ENCODE measurements at regions not wholly inside any gene's neighbourhood (a gene's known extent, or its start where the extent isn't known, plus 50 kb on each side); places are given as distances from the start of the nearest gene placed in this dataset.
A peak's percentile ranks its signal among the peaks of the same experiment; 100 is the strongest.

GRCh38 chr9:79955300-79955699 lies 383.5 kb downstream of the TLE4 start:
- TF ChIP-seq, protein P1, sequence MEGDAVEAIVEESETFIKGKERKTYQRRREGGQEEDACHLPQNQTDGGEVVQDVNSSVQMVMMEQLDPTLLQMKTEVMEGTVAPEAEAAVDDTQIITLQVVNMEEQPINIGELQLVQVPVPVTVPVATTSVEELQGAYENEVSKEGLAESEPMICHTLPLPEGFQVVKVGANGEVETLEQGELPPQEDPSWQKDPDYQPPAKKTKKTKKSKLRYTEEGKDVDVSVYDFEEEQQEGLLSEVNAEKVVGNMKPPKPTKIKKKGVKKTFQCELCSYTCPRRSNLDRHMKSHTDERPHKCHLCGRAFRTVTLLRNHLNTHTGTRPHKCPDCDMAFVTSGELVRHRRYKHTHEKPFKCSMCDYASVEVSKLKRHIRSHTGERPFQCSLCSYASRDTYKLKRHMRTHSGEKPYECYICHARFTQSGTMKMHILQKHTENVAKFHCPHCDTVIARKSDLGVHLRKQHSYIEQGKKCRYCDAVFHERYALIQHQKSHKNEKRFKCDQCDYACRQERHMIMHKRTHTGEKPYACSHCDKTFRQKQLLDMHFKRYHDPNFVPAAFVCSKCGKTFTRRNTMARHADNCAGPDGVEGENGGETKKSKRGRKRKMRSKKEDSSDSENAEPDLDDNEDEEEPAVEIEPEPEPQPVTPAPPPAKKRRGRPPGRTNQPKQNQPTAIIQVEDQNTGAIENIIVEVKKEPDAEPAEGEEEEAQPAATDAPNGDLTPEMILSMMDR (IDR thresholded peaks at IDR 0.05; ENCODE audit: borderline replicate concordance, control extremely low read depth, extremely low read depth, insufficient read depth, missing control alignments) = peak; percentile 25
- DNase-seq (ENCODE audit: low spot score) = no peak
- in situ Hi-C loops (cut with MboI; ENCODE audit: low sequenced_read_pairs, unreplicated experiment) = no loop called here

GRCh38 chr9:79953908-79954307 lies 382.1 kb downstream of the TLE4 start:
- in situ Hi-C loops (cut with MboI; ENCODE audit: low sequenced_read_pairs, unreplicated experiment) = no loop called here
- TF ChIP-seq, protein P1 (IDR thresholded peaks at IDR 0.05; ENCODE audit: borderline replicate concordance, control extremely low read depth, extremely low read depth, insufficient read depth, missing control alignments) = no peak
- no peak for DNase-seq (ENCODE audit: low spot score)

- in situ Hi-C loops (cut with MboI; ENCODE audit: low sequenced_read_pairs, unreplicated experiment) = no loop called here
- no peak for DNase-seq (ENCODE audit: low spot score)
- TF ChIP-seq, protein P1 (IDR thresholded peaks at IDR 0.05; ENCODE audit: borderline replicate concordance, control extremely low read depth, extremely low read depth, insufficient read depth, missing control alignments) = no peak
Observed at GRCh38 chr9:79952401-79952800, 380.6 kb downstream of the TLE4 start.

DNA sequence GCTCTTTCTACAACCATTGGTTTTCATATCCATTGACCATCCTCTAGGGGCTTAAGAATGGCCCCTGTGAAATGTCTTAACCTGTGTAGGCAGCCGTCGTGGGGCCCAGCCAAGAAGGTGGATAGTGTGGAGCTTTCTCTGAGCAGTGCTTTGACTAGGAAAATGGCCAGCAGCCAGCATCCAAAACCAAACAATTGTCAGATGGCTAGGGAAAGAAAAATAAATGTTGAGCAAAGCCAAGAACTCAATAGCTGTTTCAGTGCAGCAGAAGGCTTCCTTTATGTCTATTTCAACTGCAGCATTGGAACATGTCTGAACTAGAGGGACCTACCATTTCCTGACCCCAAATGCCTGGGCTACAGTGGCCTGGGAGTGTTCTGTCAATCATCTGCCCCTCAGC lies 374.9 kb downstream of the TLE4 start:
- in situ Hi-C loops (cut with MboI; ENCODE audit: low sequenced_read_pairs, unreplicated experiment) = no loop called here
- TF ChIP-seq, protein P1 (IDR thresholded peaks at IDR 0.05; ENCODE audit: borderline replicate concordance, control extremely low read depth, extremely low read depth, insufficient read depth, missing control alignments) = no peak
- no peak for DNase-seq (ENCODE audit: low spot score)

- no peak for DNase-seq (ENCODE audit: low spot score)
- in situ Hi-C loops (cut with MboI; ENCODE audit: low sequenced_read_pairs, unreplicated experiment) = no loop called here
- TF ChIP-seq, protein P1 (IDR thresholded peaks at IDR 0.05; ENCODE audit: borderline replicate concordance, control extremely low read depth, extremely low read depth, insufficient read depth, missing control alignments) = no peak
Observed at GRCh38 chr9:79945495-79945894, 373.7 kb downstream of the TLE4 start.

- no peak for DNase-seq (ENCODE audit: low spot score)
- TF ChIP-seq, protein P1 (IDR thresholded peaks at IDR 0.05; ENCODE audit: borderline replicate concordance, control extremely low read depth, extremely low read depth, insufficient read depth, missing control alignments) = no peak
- in situ Hi-C loops (cut with MboI; ENCODE audit: low sequenced_read_pairs, unreplicated experiment) = no loop called here
Observed at GRCh38 chr9:79945016-79945415, 373.3 kb downstream of the TLE4 start.

DNA sequence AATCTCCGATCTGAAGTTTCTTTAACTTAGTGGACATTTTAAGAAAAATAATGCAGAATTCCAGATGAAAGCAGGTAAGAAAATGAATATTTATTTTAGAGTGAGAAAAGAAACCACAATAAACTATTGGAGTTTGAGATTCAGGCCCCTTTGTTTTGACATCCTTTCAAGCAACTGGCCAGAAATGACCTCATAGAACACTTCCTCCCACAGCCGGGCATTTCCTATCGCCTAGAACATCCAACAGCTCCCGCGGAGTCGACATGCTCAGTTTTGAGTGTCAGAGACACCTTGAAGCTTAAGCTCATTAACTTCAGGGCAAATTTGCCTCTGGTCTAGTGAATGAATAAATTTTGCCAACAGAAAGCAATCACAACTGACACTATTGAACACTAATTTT lies 369.2 kb downstream of the TLE4 start:
- TF ChIP-seq, protein P1 (IDR thresholded peaks at IDR 0.05; ENCODE audit: borderline replicate concordance, control extremely low read depth, extremely low read depth, insufficient read depth, missing control alignments) = no peak
- in situ Hi-C loops (cut with MboI; ENCODE audit: low sequenced_read_pairs, unreplicated experiment) = no loop called here
- DNase-seq (ENCODE audit: low spot score) = no peak

Data from GM13976 (cell line).